Activated T-cell treated with anti-CD3 and anti-CD28 coated beads for 1 hour (primary cell): ENCODE measurements at regions not wholly inside any gene's neighbourhood (a gene's known extent, or its start where the extent isn't known, plus 50 kb on each side); places are given as distances from the start of the nearest gene placed in this dataset.

Experiments used
- DNase-seq: peaks from one replicate; pipeline ENCODE4 v3.0.0-alpha.2; 2020; ENCODE audit warnings: low read depth

DNA sequence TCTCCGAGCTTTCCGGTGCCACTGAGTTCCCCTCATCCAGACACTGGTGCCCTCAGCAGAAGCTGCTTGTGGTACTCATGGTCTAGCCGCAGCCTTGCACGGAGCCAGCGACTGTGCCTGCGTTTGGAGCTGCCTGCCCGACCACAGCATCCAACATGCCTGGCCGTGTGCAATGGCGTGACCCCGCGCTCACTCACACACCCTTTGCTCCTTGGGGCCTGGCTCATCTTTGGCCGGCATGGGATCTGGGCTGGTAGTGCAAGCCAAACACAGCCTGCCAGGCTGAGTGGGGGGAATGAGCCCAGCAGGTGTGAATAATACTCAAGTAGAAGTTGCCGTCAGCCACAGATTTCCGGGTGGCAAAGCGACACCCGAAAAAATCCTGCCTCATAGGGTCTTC lies 1178.7 kb upstream of the GBE1 start:
- DNase-seq = no peak

DNA sequence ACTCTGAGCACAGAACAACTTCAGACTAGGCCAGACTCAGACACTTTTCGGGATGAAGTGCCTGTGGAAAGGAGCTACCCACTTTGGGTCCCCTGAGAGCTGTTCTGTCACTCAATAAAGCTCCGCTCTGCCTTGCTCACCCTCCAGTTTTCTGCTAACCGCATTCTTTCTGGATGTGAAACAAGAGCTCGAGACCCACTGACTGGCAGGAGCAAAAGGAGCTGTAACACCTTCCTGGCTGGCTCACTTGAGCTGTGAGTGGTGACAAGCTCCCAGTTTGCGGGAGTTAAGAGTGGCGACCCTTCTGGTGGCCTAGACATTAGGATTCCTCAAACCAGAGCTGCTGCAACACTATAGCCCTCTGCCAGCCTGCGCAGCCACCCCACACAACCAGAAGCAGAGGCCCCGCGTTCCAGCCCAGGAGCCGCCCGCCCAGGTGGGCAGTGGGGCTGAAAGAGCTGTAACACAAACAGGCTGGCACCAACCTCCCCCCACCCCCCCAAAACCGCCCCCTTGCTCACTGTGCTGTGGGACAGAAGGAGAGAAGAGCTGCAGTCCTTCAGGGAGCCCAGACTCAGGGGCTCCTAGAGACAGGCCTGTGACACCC lies 1178.1 kb upstream of the GBE1 start:
- no peak for DNase-seq

DNA sequence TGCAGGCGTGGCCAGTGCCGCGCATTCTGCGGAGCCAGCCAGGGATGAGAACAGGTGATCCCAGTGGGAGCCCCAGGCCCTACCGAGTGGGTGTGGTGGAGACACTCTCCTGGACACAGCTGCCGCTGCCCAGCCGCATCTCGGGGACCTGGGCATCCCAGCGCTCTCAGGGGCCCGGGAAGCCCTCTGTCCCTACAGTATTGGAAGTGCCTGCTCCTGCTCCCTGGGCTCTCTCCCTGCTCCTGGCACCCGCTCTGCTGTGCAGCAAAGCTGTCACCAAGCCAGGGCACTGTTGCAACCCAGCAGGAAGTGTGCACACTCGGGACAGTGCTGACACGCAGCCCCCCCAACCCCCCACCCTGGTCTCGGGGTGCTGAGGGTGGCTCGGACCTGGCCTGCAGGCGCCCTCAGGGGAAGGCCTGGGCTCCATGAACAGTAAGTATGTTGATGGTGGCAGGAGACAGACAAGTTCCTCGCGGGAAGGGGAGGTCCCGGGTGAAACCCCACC lies 1177.4 kb upstream of the GBE1 start:
- DNase-seq = no peak

DNA sequence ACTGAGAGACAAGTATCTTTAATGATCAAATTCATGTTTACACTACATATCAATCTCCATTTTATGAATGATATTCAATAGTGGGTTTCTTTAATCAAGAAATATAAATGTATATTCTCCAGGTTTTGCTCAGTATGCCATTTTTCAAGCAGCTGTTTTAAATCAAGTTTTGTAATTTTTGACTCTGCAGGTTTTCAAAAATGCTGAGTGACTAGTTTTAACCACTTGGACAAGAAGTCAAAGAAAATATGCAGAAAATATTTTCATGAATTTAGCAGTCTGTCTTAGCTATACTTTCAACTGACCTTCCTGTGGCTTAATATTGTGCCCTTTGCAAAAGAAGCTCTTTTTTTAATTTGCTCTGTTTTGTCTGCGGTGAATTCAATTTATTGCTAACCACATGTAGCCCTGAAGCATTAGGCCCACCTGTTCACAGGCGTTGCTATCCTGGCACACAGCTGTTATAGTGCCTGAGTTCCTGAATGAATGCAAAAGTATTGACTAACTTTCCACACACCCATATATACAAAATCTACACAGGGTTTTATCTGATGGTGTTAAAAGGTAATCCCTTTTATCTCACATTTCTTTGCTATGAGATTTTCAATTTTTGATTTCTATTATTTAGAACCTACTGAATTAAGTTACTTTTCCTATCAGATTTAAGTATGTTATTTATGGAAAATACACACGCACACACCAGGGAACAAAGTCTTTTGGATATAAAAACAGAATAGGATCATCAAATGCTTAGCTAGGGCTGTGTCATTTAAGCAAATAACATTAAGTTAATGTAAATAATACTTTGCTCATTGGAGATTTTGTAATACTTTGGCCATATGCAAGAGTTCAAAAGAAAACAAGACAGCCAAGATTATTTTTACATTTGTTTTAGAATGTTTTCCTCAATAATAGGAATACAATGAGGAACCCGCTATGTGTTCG lies 1166.1 kb upstream of the GBE1 start:
- DNase-seq = no peak

DNA sequence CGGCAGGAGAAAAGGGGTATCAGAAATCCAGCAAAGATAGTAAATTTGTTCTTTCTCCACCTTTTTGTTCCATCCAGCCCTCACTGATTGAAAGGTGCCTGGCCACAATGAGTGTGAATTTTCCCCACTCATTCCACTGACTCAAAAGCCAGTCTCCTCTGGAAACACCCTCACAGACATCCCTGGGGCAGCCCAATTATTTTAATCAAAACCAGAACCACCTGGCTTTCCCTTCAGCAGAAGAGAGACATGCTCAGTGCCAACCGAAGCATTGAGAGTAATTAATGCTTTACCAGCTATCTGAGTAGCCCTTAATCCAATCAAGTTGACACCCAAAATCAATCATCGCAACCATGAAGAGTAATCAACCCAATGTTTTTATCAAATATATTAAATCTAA lies 1129.6 kb upstream of the GBE1 start:
- DNase-seq = no peak

DNA sequence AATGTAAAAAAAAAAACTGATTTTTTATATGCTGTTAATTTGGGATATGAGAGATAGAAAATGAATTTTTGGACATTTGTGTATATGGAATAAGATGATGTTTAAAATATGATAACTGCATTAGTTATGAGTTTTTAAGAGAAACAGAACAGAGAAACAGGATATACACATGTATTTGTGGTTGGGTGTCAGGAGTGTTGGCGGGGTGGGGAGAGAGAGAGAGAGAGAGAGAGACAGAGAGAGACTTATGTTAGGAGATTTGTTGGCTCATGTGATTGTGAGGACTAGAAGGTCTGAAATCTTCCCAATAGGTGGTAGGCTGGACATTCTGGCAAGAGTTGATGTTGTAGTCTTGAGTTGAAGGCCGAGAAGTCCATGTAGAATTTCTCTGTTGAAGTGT lies 1121.6 kb upstream of the GBE1 start:
- DNase-seq = no peak

DNA sequence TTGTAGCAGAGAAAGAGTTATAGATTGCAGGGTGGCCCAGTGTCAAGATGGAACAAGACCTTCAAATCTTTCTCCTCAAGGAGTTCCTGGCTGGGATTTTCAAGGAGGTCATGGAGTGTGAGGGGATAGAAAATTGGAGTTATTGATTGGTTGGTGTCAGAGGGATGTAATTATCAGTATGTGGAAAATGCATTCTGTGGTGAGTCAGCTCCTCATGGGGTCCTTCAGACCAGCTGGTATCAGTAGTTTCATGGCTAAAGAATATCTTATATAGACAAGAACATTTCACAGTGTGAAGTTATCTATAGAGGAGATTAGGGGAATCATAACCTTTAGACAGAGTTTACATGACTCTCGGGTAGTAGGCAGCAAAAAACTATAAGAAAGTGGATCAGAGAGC lies 1114.0 kb upstream of the GBE1 start:
- no peak for DNase-seq

DNA sequence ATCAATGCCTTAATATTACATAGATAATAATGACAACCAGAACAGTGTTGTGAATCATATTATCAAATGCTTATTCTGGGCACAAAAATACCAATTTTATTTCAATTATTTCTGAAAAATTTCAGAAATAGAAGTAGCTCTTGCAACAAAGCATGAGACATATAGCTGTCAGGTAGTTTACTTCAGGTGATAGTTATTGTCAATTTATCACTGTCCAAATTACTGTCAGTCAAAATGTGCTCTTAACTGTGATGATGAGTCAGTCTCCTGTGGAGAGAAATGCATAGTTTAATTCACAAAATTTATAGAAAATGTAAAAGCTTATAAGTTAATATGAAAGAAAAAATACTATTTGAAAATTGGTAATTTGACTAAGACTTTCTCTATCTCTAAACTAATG lies 1078.4 kb upstream of the GBE1 start:
- DNase-seq = no peak

DNA sequence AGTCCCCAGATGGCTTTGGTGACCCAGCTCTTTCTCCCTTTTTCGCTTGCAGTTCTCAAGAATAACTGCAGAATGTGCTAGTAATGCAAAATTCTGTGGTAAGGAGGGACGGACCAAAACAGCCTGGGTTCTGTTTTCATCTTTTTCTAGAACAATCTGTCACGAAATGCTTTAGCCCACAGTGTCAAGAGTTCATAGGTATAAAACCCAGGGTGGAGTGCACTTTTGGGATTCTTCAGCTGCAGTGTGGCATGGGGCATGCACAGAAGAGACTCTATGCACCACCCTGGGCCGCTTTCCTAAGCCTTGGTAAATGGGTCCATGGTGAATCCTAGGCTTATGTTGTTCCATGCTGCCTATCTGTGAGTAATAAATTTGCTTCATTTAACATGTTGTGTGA lies 1072.7 kb upstream of the GBE1 start:
- DNase-seq = no peak

DNA sequence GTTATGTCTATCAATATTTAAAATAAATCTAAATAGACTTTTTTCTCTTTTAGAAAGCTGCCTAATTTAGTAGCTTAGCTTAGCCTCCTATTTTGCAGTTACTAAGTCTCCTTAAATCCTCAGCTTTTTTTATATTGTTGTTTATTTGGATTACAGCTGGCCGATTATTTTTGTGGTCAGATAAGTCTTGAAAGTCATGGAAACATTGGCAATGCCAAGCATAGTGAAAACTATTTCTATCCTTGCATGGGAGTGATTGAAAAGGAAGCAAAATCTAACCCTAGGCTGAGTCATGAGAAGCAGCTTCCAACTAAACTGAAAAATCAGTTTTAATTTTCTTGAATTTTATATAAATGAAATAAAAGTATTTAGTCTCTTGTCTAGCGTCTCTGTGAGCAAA lies 1063.0 kb upstream of the GBE1 start:
- no peak for DNase-seq

DNA sequence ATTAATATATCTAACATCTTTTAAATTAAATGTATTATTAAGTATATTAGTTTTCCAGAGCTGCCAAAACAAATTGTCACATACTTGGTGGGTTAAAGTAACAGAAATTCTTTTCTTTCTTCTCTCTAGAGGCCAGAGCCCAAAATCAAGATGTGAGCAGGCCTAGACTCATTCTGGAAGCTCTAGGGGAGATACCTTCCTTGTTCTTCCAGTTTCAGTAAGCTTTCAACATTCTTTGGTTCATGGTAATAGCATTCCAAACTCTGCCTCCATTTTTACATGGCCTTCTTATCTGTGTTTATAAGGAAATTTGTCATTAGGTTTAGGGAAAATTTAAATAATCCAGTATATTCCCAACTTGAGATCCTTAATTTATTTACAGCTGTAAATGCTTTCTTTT lies 1054.6 kb upstream of the GBE1 start:
- no peak for DNase-seq

DNA sequence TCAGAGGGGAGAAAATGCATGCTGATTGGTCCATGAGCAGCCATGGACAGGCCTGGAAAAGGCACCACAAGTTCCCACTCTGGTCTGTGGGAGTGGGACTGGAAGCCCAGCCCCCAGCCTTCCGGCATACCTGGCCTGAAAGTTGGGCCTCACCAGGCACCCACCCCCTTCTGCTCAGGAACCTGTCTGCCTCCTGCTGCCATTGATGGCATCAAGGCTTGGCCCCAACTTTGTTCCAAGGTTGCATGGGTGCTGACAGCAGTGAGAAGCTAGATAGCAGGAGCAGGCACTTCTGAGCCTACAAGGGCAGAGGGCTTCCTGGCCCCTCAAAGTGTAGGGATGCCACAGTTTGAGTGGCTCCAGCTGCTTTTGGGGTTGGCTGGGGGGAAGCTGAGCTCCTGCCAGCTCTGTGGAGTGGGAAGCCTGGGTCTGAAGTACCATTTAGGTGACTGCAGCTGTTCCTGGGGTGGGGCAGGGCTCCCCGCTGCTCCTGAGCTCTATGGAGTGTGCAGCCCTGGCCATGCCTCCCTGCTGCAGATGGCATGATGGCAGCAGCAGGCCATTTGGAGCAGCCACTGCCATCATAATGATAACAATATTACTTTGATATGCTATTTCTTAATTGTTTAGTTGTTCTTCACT lies 1054.1 kb upstream of the GBE1 start:
- DNase-seq = no peak

DNA sequence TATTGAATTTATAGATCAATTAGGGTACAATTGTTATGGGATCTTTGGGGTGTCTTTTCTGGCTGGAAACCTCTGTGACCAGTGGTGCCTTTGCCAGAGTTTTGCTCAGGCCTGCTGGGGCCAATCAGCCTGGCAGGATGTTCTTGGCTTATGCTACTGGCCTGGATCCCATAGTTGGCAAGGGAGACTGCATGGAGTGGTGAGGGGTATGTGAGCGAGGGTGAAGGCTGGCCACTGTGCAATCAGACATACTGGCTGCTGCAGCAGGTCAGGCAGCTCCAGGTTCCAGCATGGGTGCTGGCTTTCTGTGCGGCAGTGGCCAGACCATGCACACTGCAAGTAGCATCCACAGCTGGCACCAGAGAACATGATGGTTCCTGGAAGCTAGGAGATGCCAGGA lies 1053.2 kb upstream of the GBE1 start:
- no peak for DNase-seq

DNA sequence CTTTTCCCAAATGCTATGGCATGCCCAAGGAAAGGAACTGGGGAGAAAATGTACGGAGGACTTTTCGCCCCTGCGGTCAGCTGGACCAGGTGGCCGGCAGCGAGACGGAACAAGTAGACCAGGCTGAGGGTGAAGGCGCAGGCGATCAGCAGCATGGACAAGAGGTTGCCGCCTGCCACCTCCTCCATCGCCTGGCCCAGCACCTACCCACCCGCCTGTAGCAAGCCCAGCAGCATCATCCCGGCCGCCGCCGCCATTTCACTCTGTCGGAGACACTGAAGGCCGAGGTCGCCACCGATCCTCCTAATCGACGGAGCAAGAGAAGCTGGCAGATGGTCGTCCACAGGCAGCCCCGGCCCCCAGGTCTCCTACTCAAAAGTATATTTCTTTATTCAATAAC lies 1046.3 kb upstream of the GBE1 start:
- DNase-seq = no peak

DNA sequence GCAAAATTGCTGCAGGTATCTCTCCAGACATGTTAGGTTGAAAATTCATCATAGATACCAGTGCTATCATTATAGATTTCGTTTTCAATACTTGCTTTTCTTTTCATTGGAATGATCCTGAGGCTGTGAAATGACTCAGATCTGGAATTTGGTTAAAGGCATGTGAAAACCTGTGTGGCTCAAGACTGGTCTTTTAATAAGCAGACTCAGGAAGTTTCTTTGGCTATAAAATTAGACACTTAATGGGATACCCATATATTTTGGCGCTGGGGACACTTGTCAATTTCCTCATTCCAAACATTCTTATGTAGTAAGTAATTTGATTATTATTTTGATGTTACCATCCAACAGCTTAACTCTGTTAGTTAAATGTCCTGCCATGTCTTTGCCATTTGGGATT lies 1041.1 kb upstream of the GBE1 start:
- DNase-seq = no peak

DNA sequence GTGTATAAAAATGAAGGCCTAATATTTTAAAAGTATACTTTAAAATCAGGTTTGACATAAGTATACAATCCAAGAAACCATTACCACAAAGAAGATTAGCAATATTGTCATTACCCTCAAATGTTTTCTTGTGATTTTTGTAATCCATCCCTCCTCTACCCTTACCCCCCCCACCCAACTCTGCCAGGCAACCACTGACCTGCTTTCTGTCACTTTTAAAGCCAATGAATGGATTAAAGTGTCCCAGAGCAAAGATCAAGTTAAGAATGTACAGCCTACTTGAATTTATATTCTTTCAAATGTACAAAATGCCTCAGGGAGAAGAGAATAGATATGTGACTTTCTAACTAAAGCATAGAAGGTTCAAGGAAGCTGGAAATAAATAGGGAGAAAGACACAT lies 1038.8 kb upstream of the GBE1 start:
- DNase-seq = no peak

DNA sequence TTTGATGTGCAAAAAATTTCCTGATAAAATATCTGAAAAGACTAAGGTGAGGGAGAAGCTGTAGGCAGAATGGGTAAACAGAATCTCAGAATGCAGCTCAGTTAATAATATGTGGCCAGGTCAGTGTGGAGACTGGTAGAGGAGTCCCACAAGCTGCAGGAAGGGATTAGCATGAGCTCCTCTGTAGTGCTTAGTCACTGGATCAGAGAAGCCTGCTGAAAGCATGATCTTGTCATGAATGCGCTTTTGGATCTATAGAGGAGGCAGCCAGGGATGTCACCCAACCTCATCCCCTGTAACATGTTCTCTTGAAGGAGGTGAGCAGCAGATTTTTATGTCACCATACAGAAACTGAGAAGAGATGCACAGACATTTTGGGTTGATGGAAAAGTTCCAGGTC lies 1035.3 kb upstream of the GBE1 start:
- DNase-seq = no peak

DNA sequence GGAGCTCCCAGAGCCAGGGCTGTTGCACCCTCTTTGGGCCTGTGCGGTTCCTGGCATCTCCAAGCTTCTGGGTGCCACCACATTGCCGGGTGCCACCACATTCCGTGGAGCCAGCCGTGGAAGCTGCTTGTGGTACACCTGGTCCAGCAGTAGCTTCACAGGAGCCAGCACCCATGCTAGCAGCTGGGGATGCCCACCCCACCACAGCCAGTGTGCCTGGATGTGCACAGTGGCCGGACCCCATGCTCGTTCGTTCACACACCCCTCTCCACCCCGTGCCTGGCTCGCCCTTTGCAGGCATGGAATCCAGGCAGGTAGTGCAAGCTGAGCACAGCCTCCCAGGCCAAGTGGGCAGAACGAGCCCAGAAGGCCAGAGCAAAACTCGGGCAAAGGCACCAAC lies 1029.8 kb upstream of the GBE1 start:
- no peak for DNase-seq

DNA sequence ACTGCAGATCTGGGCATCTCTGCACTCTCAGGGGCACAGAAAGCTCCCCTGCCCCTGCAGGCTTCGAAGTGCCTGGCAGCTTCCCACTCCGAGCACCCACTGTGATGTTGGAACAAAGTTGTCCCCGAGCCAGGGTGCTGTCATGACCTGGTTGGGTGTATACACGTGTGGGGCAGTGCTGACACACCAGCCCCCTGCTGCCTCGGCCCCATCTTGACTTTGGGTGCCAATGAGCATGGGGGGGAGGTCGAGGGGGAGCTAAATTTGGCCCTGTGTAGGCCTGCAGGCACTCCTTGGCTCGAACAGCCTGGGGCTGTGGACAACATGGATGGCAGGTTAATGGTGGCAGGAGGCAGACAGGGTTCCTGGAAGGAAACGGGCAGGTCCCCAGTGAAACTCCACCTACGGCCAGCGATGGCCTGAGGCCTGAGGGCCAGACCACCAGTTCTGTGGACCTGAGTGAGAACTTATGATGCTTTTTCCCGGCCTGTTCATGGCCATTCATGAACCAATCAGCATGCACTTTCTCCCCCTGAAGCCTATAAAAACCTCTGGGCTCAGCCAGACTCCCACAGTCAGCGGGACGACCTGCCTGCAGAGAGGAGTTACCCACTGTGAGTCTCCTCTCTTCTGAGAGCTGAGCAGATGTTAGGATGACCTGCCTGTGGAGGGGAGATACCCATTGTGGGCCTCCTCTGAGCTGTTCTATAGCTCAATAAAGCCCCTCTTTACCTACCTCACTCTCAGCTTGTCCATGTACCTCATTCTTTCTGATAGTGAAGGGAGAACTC lies 1029.1 kb upstream of the GBE1 start:
- no peak for DNase-seq

DNA sequence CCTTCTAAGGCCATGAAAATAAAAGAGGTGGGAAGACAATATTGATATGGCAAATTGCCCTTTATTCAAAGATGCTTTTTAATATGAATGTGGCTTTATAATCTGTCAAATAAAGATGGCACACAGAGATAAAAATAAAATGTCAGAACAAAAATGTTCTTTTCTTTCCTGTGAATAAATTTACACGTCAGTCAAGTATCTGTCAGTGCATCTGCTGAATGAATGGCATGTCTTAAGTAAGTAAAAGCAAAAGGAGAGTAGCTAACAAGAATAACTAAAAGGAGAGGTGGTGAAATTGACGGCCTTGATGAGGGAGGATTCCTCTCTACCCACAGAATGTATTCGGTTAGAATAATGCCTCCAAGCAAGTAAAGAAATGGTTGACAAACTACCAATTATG lies 1021.7 kb upstream of the GBE1 start:
- DNase-seq = no peak

DNA sequence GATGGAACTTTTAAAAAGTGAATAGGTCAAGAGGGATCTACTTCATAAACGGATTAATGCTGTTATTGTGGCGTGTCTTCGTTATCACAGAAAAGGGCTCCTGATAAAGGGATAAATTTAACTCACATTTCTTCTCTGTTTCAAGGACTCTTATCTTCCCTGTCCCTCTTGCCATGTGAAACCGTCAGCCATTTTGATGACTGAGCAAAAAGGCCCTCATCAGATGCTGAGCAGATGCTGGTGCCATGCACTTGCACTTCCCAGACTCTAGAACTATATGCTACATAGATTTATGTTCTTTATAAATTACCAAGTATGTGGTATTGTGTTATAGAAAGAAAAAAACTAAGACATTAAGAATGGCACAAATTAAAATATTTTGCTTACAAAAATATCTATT lies 1011.8 kb upstream of the GBE1 start:
- DNase-seq = no peak

DNA sequence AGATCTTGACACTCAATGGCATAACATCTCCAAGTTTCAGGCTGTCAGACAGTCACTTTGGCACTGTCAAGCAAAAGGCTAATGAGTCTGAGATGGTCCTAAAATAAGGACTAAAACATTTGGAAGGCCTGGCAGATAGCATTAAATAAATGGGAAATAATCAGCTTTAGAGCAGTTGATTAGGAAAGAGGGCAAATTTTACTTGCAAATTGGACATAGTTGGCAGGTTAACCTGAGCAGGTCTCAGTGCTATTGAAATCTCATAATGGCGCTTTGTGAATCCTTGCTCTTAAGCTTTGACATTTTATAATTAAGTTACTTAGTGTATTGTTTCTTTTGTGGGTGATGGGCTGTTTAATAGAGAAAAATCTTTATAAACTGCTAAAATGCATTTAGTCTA lies 1003.1 kb upstream of the GBE1 start:
- DNase-seq = no peak
